GM12878 (cell line): ENCODE measurements at regions not wholly inside any gene's neighbourhood (a gene's known extent, or its start where the extent isn't known, plus 50 kb on each side); places are given as distances from the start of the nearest gene placed in this dataset.

ENCODE experiments used
- BRCA1 ChIP-seq: IDR thresholded peaks from 2 replicates; pipeline ENCODE4 v1.6.1; 2011; ENCODE audit warnings: low read depth, low read length, improper control_type of control experiment
- CHD2 ChIP-seq: IDR thresholded peaks from 2 replicates; pipeline ENCODE4 v1.6.1; 2011; ENCODE audit warnings: low read depth, low read length, improper control_type of control experiment, borderline replicate concordance
- CHD4 ChIP-seq: fragments of 200-600 bp; sonication (generic); IDR thresholded peaks from 2 replicates; pipeline ENCODE4 v1.6.1; 2016; ENCODE audit warnings: mild to moderate bottlenecking
- EED ChIP-seq: sonication (generic); IDR thresholded peaks from 2 replicates; pipeline ENCODE4 v1.6.1; 2016; ENCODE audit warnings: antibody characterized with exemption, low read depth
- JUNB ChIP-seq: IDR thresholded peaks from 2 replicates; pipeline ENCODE4 v1.6.1; 2016; ENCODE audit warnings: antibody characterized with exemption, mild to moderate bottlenecking
- TARDBP ChIP-seq: IDR thresholded peaks from 2 replicates; pipeline ENCODE4 v1.6.1; 2016; ENCODE audit warnings: borderline replicate concordance
- TCF12 ChIP-seq: IDR thresholded peaks from 2 replicates; pipeline ENCODE4 v1.6.1; 2011; ENCODE audit warnings: low read depth, mild to moderate bottlenecking, low read length
- TCF3 ChIP-seq: IDR thresholded peaks from 2 replicates; pipeline ENCODE4 v1.6.1; 2012; ENCODE audit warnings: low read depth, mild to moderate bottlenecking, low read length, borderline replicate concordance; ENCODE audit not compliant: insufficient read depth
- TF ChIP-seq, protein P1 (sequence below): IDR thresholded peaks from 2 replicates; pipeline ENCODE4 v1.6.1; 2012; ENCODE audit warnings: improper control_type of control experiment, low read depth, low read length; ENCODE audit not compliant: insufficient replicate concordance
- TF ChIP-seq, protein P2 (sequence below): IDR thresholded peaks from 2 replicates; pipeline ENCODE4 v1.6.1; 2011; ENCODE audit warnings: low read depth, mild to moderate bottlenecking, low read length, moderate library complexity, borderline replicate concordance; ENCODE audit errors: extremely low read depth

DNA sequence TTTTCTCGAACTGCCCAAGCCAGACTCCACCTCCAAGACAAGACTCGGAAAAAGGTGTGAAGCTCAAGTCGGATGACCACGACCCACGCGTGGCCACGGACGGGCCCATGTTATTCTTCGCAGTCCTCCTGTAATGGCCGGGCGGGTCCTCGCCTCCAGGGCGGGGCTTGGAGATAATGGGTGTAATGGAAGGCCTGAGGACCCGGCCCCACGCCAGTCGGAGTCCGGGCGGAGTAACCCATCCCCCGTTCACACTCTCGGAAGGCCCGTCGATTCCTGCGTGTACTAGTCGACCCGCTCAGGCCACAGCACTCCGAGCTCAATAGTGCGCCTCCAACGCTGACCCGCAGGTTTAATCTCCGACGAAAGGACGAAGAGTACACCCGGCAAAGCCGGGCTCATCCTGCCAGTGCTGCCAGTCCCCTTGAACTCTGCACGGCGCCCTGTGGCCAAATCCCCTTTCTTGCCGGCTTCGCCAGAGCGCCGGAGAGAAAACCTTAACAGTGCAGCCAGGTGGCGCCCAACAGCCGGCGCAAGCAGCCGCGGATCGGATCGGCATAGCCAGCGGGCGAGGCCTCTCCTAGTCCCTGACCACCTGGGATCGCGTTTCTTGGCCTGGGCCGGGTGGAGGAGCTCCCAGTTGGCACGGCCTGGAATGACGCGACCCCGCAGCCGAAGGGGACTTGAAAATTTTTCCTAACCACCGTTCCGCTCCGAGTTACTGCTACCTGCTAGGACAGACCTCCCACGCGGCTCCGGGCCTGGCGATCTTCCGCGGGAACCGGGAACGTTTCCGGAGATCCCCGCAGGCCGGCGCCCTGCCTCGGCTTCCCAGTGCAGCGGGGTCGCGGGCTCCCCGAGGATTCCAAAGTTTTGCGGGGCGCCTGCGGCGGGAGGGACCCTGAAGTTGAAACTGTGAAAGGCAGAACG is 762.0 kb downstream of the KCNJ18 start (continued):
- TF ChIP-seq, protein P1, sequence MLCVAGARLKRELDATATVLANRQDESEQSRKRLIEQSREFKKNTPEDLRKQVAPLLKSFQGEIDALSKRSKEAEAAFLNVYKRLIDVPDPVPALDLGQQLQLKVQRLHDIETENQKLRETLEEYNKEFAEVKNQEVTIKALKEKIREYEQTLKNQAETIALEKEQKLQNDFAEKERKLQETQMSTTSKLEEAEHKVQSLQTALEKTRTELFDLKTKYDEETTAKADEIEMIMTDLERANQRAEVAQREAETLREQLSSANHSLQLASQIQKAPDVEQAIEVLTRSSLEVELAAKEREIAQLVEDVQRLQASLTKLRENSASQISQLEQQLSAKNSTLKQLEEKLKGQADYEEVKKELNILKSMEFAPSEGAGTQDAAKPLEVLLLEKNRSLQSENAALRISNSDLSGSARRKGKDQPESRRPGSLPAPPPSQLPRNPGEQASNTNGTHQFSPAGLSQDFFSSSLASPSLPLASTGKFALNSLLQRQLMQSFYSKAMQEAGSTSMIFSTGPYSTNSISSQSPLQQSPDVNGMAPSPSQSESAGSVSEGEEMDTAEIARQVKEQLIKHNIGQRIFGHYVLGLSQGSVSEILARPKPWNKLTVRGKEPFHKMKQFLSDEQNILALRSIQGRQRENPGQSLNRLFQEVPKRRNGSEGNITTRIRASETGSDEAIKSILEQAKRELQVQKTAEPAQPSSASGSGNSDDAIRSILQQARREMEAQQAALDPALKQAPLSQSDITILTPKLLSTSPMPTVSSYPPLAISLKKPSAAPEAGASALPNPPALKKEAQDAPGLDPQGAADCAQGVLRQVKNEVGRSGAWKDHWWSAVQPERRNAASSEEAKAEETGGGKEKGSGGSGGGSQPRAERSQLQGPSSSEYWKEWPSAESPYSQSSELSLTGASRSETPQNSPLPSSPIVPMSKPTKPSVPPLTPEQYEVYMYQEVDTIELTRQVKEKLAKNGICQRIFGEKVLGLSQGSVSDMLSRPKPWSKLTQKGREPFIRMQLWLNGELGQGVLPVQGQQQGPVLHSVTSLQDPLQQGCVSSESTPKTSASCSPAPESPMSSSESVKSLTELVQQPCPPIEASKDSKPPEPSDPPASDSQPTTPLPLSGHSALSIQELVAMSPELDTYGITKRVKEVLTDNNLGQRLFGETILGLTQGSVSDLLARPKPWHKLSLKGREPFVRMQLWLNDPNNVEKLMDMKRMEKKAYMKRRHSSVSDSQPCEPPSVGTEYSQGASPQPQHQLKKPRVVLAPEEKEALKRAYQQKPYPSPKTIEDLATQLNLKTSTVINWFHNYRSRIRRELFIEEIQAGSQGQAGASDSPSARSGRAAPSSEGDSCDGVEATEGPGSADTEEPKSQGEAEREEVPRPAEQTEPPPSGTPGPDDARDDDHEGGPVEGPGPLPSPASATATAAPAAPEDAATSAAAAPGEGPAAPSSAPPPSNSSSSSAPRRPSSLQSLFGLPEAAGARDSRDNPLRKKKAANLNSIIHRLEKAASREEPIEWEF: no peak
- TF ChIP-seq CHD2 (no peak), EED (no peak), CHD4 (no peak), TCF12 (no peak), JUNB (no peak), TARDBP (no peak), BRCA1 (no peak), TCF3 (no peak)
- TF ChIP-seq, protein P2, sequence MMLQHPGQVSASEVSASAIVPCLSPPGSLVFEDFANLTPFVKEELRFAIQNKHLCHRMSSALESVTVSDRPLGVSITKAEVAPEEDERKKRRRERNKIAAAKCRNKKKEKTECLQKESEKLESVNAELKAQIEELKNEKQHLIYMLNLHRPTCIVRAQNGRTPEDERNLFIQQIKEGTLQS: no peak
